T-helper 1 cell treated with Interleukin-12 subunit alpha and Interleukin-12 subunit beta and Interleukin-4 antibody, amounts not matched to agents 30 μg/mL and 1 μg/mL, for 36 hours (primary cell): ENCODE measurements at regions not wholly inside any gene's neighbourhood (a gene's known extent, or its start where the extent isn't known, plus 50 kb on each side); places are given as distances from the start of the nearest gene placed in this dataset.
"Not testable (repeated sequence)": the region's sequence is repeated elsewhere in the genome, so short reads cannot be mapped to it uniquely, and the experiment has no call there.

ENCODE experiments used
- H3K27ac Mint-ChIP-seq: one replicate; pipeline ENCODE4 v1.8.0; 2021; ENCODE audit warnings: mild to moderate bottlenecking, mixed read lengths
- H3K27me3 Mint-ChIP-seq: one replicate; pipeline ENCODE4 v1.8.0; 2021; ENCODE audit warnings: low read depth, mixed read lengths
- H3K36me3 Mint-ChIP-seq: one replicate; pipeline ENCODE4 v1.8.0; 2021; ENCODE audit warnings: low read depth, mixed read lengths
- H3K4me1 Mint-ChIP-seq: one replicate; pipeline ENCODE4 v1.8.0; 2021; ENCODE audit warnings: low read depth, mixed read lengths
- H3K4me3 Mint-ChIP-seq: one replicate; pipeline ENCODE4 v1.8.0; 2021; ENCODE audit warnings: mild to moderate bottlenecking, moderate library complexity, mixed read lengths
- H3K9me3 Mint-ChIP-seq: one replicate; pipeline ENCODE4 v1.8.0; 2021; ENCODE audit warnings: mixed read lengths

GRCh38 chr2:176415174-176415895, 146.1 kb downstream of the MTX2 start:
- no peak overlapping the region for H3K4me3 Mint-ChIP-seq

GRCh38 chr2:176415937-176416499, 146.8 kb downstream of the MTX2 start:
- H3K4me3 Mint-ChIP-seq, result no peak overlapping the region
- peaks cover 13% of the 10 kb centered on the region for H3K27me3 Mint-ChIP-seq
- no peaks in the 10 kb centered on the region for H3K9me3 Mint-ChIP-seq
- H3K36me3 Mint-ChIP-seq, result no peaks in the 10 kb centered on the region
- H3K4me1 Mint-ChIP-seq, result no peaks in the 10 kb centered on the region
- no peak overlapping the region for H3K27ac Mint-ChIP-seq

More at GRCh38 chr2:176415174-176415895, 146.1 kb downstream of the MTX2 start:
- Mint-ChIP-seq H3K36me3 (no peaks in the 10 kb centered on the region), H3K27me3 (peaks cover 13% of the 10 kb centered on the region), H3K4me1 (no peaks in the 10 kb centered on the region), H3K9me3 (no peaks in the 10 kb centered on the region), H3K27ac (no peak overlapping the region)

DNA sequence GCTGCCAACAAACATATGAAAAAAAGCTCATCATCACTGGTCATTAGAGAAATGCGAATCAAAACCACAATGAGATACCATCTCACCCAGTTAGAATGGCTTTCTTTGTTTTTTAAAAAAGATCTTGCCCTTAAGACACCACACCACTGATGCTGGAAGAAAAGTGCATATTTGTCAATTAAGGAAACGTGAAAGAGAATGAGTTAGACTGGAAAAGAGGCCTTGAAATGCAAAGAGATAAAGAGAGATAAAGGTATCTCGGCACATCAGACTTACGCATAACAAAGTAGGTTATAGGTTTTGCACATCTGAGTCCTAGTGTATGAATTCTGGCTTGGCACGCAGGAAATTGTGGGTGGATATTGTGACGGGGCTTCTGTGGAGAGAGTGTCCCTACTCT, 149.5 kb downstream of the MTX2 start:
- Mint-ChIP-seq H3K9me3 (no peaks in the 10 kb centered on the region), H3K4me1 (no peaks in the 10 kb centered on the region), H3K27me3 (peaks cover 9% of the 10 kb centered on the region), H3K36me3 (no peaks in the 10 kb centered on the region), H3K4me3 (no peak overlapping the region), H3K27ac (no peak overlapping the region)

DNA sequence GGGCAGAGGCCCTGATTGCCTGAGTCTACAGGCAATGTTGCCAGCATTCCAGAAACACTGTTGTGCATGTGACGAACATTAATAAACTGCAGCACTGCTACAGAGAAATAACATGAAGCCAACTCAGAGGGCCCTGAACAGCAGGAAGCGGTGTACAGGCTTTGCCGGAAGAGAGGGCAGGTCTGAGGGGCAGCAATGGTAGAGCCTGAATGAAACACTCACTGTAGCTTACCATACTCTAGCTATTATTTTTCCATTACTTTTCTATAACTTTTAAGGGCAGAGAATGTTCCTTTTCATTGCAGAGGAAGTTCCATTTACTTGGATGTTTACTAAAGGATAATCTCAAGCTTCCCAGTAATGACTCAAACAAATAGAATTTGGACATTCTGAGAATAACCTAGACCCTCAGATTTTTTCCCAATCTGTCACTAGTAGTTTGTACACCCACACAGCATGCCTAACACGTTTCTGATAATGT, 150.4 kb downstream of the MTX2 start:
- Mint-ChIP-seq H3K27ac (no peak overlapping the region), H3K4me1 (no peaks in the 10 kb centered on the region), H3K27me3 (peaks cover 8% of the 10 kb centered on the region), H3K4me3 (no peak overlapping the region), H3K9me3 (no peaks in the 10 kb centered on the region), H3K36me3 (no peaks in the 10 kb centered on the region)

GRCh38 chr2:176421297-176422050, 152.2 kb downstream of the MTX2 start:
- no peaks in the 10 kb centered on the region for H3K36me3 Mint-ChIP-seq
- H3K4me3 Mint-ChIP-seq, result no peak overlapping the region
- no peaks in the 10 kb centered on the region for H3K9me3 Mint-ChIP-seq
- no peak overlapping the region for H3K27ac Mint-ChIP-seq
- peaks cover 4% of the 10 kb centered on the region for H3K27me3 Mint-ChIP-seq
- H3K4me1 Mint-ChIP-seq, result no peaks in the 10 kb centered on the region

DNA sequence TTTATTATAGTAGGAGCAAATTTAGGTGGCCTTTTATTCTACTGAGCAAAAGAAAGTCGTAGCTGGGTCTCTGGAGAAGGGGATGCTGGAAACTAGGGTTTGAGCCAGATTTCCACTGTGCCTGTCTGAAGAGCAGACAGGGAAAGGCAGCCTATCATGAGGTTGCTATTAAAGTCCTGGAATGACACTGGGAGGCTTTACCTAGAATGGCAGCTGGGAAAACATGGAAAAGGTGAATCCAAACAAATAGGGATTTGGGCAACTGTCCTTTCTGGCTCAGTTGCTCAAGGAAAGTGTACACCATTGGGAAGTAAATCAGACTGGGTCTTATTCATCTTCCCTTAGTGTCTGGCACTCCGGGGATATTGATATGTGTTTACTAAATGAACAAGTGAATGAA, 154.6 kb downstream of the MTX2 start:
- Mint-ChIP-seq H3K9me3 (no peaks in the 10 kb centered on the region), H3K36me3 (no peaks in the 10 kb centered on the region), H3K27ac (no peak overlapping the region), H3K27me3 (peaks cover 4% of the 10 kb centered on the region), H3K4me1 (no peaks in the 10 kb centered on the region), H3K4me3 (no peak overlapping the region)

GRCh38 chr2:176424746-176425145, 155.5 kb downstream of the MTX2 start:
- H3K27ac Mint-ChIP-seq, result no peak overlapping the region
- no peaks in the 10 kb centered on the region for H3K36me3 Mint-ChIP-seq
- no peak overlapping the region for H3K4me3 Mint-ChIP-seq
- no peaks in the 10 kb centered on the region for H3K4me1 Mint-ChIP-seq
- peaks cover 4% of the 10 kb centered on the region for H3K27me3 Mint-ChIP-seq
- H3K9me3 Mint-ChIP-seq, result no peaks in the 10 kb centered on the region

DNA sequence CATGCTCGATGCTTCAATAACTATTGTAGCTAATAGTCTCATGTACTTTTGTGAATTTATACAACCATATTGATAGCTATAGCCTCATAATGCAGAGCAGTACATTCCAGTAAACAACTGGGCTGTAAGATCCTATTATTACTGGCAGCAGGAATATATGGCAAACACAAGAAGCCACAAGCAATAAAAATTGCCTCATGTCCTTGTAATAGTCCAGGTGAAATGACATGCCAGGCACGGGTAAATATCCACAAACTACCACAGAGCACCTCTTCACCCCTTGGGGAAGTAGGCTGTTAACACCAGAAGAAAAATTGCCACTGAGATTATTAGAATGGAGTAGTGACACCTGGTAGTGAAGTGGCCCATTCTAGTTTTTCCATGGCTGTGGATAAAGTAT, 158.3 kb downstream of the MTX2 start:
- Mint-ChIP-seq H3K27me3 (peaks cover 4% of the 10 kb centered on the region), H3K4me1 (no peaks in the 10 kb centered on the region), H3K36me3 (no peaks in the 10 kb centered on the region), H3K27ac (no peak overlapping the region), H3K4me3 (no peak overlapping the region), H3K9me3 (no peaks in the 10 kb centered on the region)

DNA sequence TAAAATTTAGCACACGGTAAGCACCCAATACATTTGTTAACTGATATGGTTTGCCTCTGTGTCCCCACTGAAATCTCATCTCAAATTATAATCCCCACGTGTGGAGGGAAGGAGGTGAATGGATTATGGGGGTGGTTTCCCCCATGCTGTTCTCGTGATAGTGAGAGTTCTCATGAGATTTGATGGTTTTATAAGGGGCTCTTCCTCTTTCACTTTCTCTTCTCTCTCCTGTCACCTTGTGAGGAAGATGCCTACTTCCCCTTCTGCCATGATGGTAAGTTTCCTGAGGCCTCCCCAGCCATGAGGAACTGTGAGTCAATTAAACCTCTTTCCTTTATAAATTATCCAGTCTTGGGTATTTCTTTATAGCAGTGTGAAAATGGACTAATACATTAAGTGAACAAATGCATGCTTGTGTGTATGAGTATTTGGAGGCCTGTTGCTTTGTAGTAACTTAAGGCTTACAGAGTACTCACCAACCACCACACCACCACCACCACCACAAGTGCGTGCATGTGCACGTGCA, 159.8 kb downstream of the MTX2 start:
- H3K27me3 Mint-ChIP-seq, H3K9me3 Mint-ChIP-seq, H3K4me1 Mint-ChIP-seq, H3K27ac Mint-ChIP-seq, H3K36me3 Mint-ChIP-seq, H3K4me3 Mint-ChIP-seq: not testable (repeated sequence)

DNA sequence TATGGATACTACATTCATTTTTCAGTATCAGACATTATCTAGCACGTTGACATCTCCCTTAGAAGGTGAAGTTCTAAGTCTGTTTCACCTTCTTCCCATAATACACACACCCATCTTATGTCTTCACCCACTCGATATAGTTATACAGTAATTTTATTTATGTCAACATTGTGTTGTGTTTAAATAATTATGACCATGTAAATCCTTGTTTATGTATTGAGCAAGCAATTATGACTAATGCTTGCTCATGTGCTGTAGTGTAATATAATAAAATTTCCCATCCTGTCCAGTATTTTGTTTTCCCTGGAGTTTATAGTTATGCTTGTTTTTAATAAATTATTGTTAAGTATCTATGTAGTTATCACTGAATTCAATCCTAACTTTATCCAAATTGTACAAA, 163.2 kb downstream of the MTX2 start:
- Mint-ChIP-seq H3K9me3 (peaks cover 3% of the 10 kb centered on the region), H3K27ac (no peak overlapping the region), H3K27me3 (peaks cover 14% of the 10 kb centered on the region), H3K4me3 (no peak overlapping the region), H3K36me3 (no peaks in the 10 kb centered on the region), H3K4me1 (no peaks in the 10 kb centered on the region)

DNA sequence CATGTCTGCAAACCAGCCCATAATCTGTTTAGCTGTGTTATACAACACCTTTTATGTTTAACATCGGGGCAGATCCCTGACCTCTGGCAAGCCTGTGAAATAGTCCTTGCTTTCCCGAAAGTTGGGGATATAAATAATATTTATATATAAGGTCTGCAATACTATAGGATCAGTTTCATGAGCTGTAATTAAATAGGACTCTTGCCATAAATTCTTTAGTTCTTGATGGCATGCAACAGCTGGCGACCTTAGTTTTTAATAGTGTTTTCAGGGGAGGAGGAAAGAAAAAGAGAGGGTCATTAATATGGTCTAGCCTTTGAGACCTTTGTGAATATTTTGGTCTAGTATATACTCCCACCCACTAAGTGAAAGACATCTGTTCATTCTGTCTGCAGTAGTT, 166.5 kb downstream of the MTX2 start:
- H3K36me3 Mint-ChIP-seq, result no peaks in the 10 kb centered on the region
- no peak overlapping the region for H3K4me3 Mint-ChIP-seq
- no peak overlapping the region for H3K27ac Mint-ChIP-seq
- H3K4me1 Mint-ChIP-seq, result no peaks in the 10 kb centered on the region
- peaks cover 18% of the 10 kb centered on the region for H3K27me3 Mint-ChIP-seq
- peaks cover 3% of the 10 kb centered on the region for H3K9me3 Mint-ChIP-seq

DNA sequence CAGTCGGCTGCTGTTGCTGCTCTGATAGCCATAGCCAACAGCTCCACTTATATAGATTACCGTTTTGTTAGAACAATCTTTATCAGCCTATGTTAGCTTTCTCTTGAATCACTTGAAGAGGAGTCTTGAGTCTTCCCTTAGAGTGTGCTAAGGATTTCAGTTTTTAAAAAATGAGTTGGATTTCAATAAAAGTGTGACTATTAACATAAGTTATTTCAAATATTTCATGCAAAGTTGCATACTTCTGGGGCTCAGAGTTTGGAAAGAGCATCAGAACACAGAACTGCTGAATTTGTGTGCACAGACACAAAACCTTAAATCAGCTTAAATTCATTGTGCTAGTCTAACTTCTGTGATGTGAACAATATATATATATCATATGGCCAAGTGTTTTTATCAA, 174.7 kb downstream of the MTX2 start:
- H3K4me1 Mint-ChIP-seq, result peaks cover 3% of the 10 kb centered on the region
- peaks cover 13% of the 10 kb centered on the region for H3K27me3 Mint-ChIP-seq
- no peaks in the 10 kb centered on the region for H3K36me3 Mint-ChIP-seq
- no peak overlapping the region for H3K4me3 Mint-ChIP-seq
- H3K27ac Mint-ChIP-seq, result no peak overlapping the region
- H3K9me3 Mint-ChIP-seq, result no peaks in the 10 kb centered on the region

- Mint-ChIP-seq H3K9me3 (no peaks in the 10 kb centered on the region), H3K27me3 (peaks cover 14% of the 10 kb centered on the region), H3K4me3 (no peak overlapping the region), H3K4me1 (peaks cover 3% of the 10 kb centered on the region), H3K36me3 (no peaks in the 10 kb centered on the region), H3K27ac (no peak overlapping the region)
These were observed 176.7 kb downstream of the MTX2 start for GRCh38 chr2:176445956-176446355.

- Mint-ChIP-seq H3K4me1 (peaks cover 3% of the 10 kb centered on the region), H3K27me3 (peaks cover 14% of the 10 kb centered on the region), H3K4me3 (no peak overlapping the region), H3K27ac (no peak overlapping the region), H3K36me3 (no peaks in the 10 kb centered on the region), H3K9me3 (no peaks in the 10 kb centered on the region)
These were observed 177.6 kb downstream of the MTX2 start for GRCh38 chr2:176446718-176447414.
